HUES6 (cell line): ENCODE measurements at regions not wholly inside any gene's neighbourhood (a gene's known extent, or its start where the extent isn't known, plus 50 kb on each side); places are given as distances from the start of the nearest gene placed in this dataset.
"Not testable (repeated sequence)": the region's sequence is repeated elsewhere in the genome, so short reads cannot be mapped to it uniquely, and the experiment has no call there.

Source experiments
- H3K27ac ChIP-seq: 2 replicates; pipeline ENCODE4 v1.7.0; 2013; ENCODE audit warnings: low read depth, mild to moderate bottlenecking, low read length, inconsistent platforms
- H3K27me3 ChIP-seq: 2 replicates; pipeline ENCODE4 v1.6.1; 2013; ENCODE audit warnings: low read length; ENCODE audit not compliant: control insufficient read depth, insufficient read depth
- H3K36me3 ChIP-seq: 2 replicates; pipeline ENCODE4 v1.6.1; 2013; ENCODE audit warnings: low read length; ENCODE audit not compliant: control insufficient read depth, insufficient read depth
- H3K4me1 ChIP-seq: 2 replicates; pipeline ENCODE4 v1.6.1; 2013; ENCODE audit warnings: low read length; ENCODE audit not compliant: control insufficient read depth, insufficient read depth
- H3K4me3 ChIP-seq: 2 replicates; pipeline ENCODE4 v1.5.1; 2013; ENCODE audit warnings: low read depth, low read length
- H3K9ac ChIP-seq: one replicate; pipeline ENCODE4 v1.6.1; 2013; ENCODE audit warnings: mild to moderate bottlenecking, low read length
- H3K9me3 ChIP-seq: 2 replicates; pipeline ENCODE4 v1.6.1; 2013; ENCODE audit warnings: low read depth, low read length; ENCODE audit not compliant: control insufficient read depth, insufficient read depth

DNA sequence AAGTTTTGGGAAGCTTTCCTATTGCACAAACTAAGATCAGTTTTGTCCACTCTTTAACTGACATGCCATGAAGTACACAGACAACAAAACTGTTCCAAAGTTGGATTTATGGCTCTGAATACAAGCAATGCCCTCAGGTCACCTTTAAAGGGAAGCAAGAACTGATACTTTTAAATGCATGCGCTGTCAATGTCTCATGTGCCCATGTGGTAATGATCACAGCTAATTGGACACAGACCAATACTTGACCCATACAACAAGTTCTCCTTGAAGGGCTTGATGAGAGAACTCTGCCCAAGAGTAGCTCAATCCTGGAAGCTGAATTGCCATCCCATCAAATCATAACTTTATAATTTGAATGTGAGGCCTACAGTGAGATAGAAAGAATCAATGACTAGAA lies 624.9 kb downstream of the ETS1 start:
- Histone ChIP-seq H3K4me1 (no peaks in the 10 kb centered on the region), H3K9ac (no peak overlapping the region), H3K4me3 (no peak overlapping the region), H3K9me3 (no peaks in the 10 kb centered on the region), H3K27me3 (no peaks in the 10 kb centered on the region), H3K36me3 (no peaks in the 10 kb centered on the region), H3K27ac (no peak overlapping the region)

DNA sequence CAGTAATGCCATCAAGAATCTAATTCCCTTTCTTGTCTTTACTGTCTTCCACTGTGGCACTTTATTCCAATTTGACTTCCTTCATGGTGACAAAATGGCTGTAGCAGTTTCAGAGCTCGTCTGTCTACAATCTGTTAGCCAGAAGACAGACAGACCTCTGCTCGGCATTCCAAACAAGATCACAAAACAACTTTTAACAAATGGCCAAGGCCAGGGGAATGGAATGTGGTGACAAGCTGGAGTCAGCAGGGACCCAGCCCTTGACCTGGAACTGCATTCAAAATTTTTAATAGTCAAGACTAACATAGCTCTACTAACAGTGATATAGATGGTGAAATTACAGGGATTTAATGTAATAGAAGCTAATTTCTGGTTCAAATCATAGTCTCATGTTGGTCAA lies 637.2 kb downstream of the ETS1 start:
- Histone ChIP-seq H3K27ac (no peak overlapping the region), H3K4me1 (no peaks in the 10 kb centered on the region; the same call in 1 of the 2 replicates), H3K9me3 (no peaks in the 10 kb centered on the region), H3K4me3 (no peak overlapping the region), H3K9ac (no peak overlapping the region), H3K27me3 (no peaks in the 10 kb centered on the region), H3K36me3 (no peaks in the 10 kb centered on the region)

DNA sequence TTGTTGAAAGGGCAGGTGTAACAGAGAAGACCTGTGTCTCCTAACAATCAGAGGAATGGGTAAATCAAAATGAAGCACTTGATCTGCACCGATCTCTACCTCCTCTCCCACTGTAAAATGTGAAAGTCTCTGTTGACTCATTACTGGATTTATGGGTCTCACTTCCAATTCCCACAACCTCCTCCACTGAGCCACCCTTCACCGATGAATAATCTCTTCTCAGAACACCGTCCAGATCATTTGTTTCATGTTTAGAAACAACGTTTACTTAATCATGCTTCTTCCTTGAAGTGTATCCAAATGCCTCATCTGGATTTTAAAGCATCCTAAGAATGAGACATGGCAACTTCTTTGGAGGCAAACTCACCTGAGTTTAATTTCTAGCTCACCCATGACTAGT lies 643.6 kb downstream of the ETS1 start:
- Histone ChIP-seq H3K4me1 (no peaks in the 10 kb centered on the region), H3K4me3 (no peak overlapping the region), H3K9me3 (no peaks in the 10 kb centered on the region), H3K9ac (no peak overlapping the region), H3K27ac (no peak overlapping the region), H3K27me3 (no peaks in the 10 kb centered on the region), H3K36me3 (no peaks in the 10 kb centered on the region)

DNA sequence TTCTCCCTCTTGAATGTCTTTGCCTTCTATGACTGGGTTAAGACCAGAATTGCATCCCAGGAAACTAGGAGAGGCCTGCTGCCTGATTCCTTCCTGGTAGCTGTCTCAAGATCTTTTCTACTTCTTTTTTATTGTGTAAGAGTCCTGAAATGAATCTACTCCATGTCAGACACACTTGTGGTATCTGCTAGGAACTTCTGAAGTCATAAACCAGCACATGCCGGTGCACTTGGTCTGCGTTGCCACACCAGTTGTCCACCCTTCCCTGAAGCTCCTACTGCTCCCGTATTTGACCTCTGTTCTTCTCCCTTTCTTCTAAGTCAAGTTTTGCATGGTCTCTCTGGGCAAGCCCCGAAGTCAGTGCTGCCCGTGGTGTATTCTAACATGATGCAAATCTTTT lies 644.2 kb downstream of the ETS1 start:
- Histone ChIP-seq H3K36me3 (no peaks in the 10 kb centered on the region), H3K27ac (no peak overlapping the region), H3K4me3 (no peak overlapping the region), H3K27me3 (no peaks in the 10 kb centered on the region), H3K9ac (no peak overlapping the region), H3K4me1 (no peaks in the 10 kb centered on the region), H3K9me3 (no peaks in the 10 kb centered on the region)

DNA sequence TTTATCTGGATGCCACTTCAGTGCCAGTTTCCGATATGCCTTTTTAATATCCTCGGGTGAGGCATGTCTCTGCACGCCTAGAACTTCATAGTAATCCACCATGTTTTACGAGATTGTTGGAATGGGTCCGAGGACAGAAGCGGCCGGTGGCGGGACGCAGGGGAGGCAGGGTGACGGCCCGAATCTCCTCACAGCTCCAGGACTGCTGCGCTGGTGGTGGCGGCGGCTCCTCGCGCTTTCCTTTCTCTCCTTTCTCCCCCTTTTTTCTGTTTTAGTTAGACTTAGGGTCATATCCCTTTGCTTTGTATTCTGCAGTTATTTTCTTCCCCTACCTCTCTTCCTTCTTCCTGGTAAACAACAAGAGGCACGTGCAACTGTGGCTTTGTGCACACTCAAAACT lies 645.8 kb downstream of the ETS1 start:
- not testable (repeated sequence) for H3K9me3 ChIP-seq, H3K4me3 ChIP-seq, H3K27me3 ChIP-seq, H3K36me3 ChIP-seq, H3K4me1 ChIP-seq, H3K27ac ChIP-seq, H3K9ac ChIP-seq

DNA sequence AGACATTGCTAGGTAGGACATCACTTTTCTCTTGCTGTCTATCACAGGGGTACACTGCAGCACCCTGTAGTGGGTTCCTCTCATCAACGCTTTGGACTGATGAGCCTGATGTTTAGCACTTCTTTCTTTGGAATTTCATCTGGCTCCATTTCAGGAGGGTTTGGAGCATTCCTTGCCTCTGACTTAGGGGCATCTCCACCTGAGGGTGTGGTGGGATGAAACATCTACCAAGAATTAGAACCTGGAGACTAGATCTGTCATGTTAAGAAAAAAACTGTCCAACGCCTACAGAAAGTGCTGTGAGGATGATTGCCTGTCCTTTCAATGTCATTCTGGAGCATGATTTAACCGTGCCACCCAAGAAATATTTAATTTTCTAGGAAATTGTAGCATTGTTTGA lies 648.4 kb downstream of the ETS1 start:
- no peaks in the 10 kb centered on the region for H3K27me3 ChIP-seq
- no peak overlapping the region for H3K9ac ChIP-seq
- no peak overlapping the region for H3K27ac ChIP-seq
- H3K36me3 ChIP-seq, result no peaks in the 10 kb centered on the region
- no peaks in the 10 kb centered on the region for H3K9me3 ChIP-seq
- H3K4me3 ChIP-seq, result no peak overlapping the region
- no peaks in the 10 kb centered on the region for H3K4me1 ChIP-seq

DNA sequence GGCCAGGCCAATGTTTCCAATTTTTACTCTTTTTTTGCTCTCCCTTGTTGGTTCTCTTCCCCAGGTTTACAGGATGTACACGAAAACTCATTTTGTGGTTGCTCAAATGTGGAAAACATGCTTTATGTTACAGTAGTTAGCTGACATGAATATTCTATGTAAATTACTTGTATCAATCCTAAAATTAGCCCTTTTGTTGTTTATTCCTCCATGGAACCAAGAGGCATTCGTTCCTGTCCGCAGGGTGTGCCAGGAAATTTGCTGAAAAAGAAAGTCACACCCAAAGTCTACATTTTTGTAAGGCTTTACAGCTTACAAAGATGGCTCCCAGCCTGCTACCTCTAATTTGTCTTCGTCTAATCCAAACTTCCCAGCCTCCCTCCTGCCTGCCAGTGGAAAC lies 652.3 kb downstream of the ETS1 start:
- H3K27ac ChIP-seq, result no peak overlapping the region
- no peaks in the 10 kb centered on the region for H3K36me3 ChIP-seq
- H3K4me1 ChIP-seq, result no peaks in the 10 kb centered on the region
- no peaks in the 10 kb centered on the region for H3K27me3 ChIP-seq
- H3K9me3 ChIP-seq, result peaks cover 3% of the 10 kb centered on the region; the same call in 1 of the 2 replicates
- no peak overlapping the region for H3K9ac ChIP-seq
- no peak overlapping the region for H3K4me3 ChIP-seq

DNA sequence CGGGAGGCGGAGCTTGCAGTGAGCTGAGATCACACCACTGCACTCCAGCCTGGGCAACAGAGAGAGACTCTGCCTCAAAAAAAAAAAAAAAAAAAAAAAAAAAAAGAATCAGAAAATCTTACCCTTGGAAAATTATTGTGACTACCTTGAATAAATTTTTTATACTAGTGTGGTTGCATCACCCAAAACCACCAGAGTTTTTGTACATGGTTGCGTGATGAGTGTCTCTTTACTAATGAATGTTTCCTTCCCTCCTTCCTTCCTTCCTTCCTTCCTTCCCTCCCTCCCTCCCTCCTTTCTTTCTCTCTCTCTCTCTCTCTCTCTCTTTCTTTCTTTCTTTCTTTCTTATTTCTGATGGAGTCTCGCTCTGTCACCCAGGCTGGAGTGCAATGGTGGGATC lies 653.4 kb downstream of the ETS1 start:
- H3K36me3 ChIP-seq, H3K27me3 ChIP-seq, H3K4me1 ChIP-seq, H3K4me3 ChIP-seq, H3K9ac ChIP-seq, H3K27ac ChIP-seq, H3K9me3 ChIP-seq: not testable (repeated sequence)

DNA sequence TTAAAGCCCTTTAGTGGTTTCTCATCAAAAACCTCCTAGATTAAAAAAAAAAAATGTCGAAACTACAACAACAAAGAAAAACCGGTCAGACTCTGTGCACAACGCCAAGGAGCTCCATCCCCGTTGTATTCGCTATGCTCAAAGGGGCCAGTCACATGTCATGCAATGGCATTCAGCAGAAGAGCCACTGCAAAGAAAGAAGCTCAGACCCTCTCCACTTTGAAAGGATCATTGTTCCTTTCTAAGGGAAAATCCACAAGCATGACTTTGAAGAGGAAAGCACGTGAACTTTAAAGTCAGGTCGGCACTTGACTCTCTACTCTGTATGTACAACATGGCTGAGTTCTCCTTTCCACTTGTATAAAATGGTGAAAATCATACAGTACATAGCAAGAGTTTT lies 655.6 kb downstream of the ETS1 start:
- Histone ChIP-seq H3K9ac (no peak overlapping the region), H3K9me3 (peaks cover 3% of the 10 kb centered on the region; the same call in 1 of the 2 replicates), H3K4me3 (no peak overlapping the region), H3K27me3 (no peaks in the 10 kb centered on the region), H3K4me1 (no peaks in the 10 kb centered on the region), H3K27ac (no peak overlapping the region), H3K36me3 (no peaks in the 10 kb centered on the region)

DNA sequence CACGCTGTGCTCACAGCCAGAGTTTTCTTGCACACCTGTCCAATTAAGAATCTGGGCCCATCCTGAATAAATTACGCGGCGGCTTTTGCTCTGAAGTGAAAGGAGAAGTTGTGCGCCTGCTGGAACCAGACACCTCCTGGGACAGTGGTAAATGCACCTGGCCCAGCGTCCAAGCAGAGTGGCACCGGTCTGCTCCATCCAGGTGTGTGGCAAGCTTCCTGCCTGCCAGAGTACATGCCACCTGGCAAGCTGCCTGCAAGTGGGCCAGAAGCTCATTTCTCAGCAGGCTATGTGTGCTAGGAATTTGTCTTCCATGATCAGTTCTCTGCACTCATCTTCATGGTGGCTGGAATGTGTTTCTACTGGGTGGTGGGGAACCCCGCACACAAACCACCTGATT lies 660.6 kb downstream of the ETS1 start:
- H3K9me3 ChIP-seq, result no peaks in the 10 kb centered on the region
- H3K4me1 ChIP-seq, result no peaks in the 10 kb centered on the region
- H3K27me3 ChIP-seq, result no peaks in the 10 kb centered on the region

DNA sequence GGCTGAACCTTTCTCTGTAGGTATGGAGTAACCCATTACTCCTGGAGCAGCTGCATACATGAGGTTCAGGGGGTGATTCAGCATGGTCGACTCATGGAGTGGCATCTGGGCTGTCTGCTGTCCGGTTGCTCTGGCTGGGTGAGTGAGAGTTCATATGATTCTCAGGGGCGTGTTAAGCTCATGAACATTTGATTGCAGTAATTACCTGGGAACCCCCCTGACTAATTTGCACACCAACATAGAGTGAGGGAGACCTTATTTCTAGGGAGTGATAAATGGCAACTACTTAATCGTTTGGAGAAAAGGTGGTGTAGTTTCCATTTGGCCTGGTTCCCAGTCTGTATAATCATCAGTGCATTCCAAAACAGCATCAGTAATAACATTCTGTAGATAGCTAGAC lies 661.9 kb downstream of the ETS1 start:
- no peaks in the 10 kb centered on the region for H3K27me3 ChIP-seq
- no peaks in the 10 kb centered on the region for H3K9me3 ChIP-seq
- no peaks in the 10 kb centered on the region for H3K36me3 ChIP-seq
- H3K4me3 ChIP-seq, result no peak overlapping the region
- no peak overlapping the region for H3K27ac ChIP-seq
- no peaks in the 10 kb centered on the region for H3K4me1 ChIP-seq
- no peak overlapping the region for H3K9ac ChIP-seq

More for the DNA sequence above, 660.6 kb downstream of the ETS1 start:
- no peak overlapping the region for H3K27ac ChIP-seq
- no peak overlapping the region for H3K4me3 ChIP-seq
- H3K36me3 ChIP-seq, result no peaks in the 10 kb centered on the region
- H3K9ac ChIP-seq, result no peak overlapping the region
